Gastrocnemius medialis (tissue), 4 donors: ENCODE measurements at regions not wholly inside any gene's neighbourhood (a gene's known extent, or its start where the extent isn't known, plus 50 kb on each side); places are given as distances from the start of the nearest gene placed in this dataset.

Experiments
- CTCF ChIP-seq, 5 experiments: fragments of 450-650 bp in 3 of 5; fragments of 200-600 bp in 2 of 5; sonication (generic) in 2 of 5; IDR thresholded peaks in 4 of 5; conservative IDR thresholded peaks in 1 of 5; 1 replicate in 4 of 5; 2 replicates in 1 of 5; pipeline ENCODE4 v1.5.1; 2016 to 2019; ENCODE audit warnings: antibody characterized with exemption in 5 of 5, mild to moderate bottlenecking in 3 of 5, moderate library complexity in 3 of 5
- POLR2A ChIP-seq, 2 donors: fragments of 450-650 bp; IDR thresholded peaks; one replicate each; pipeline ENCODE4 v1.6.1; 2017; ENCODE audit warnings: antibody characterized with exemption in 2 of 2, mild to moderate bottlenecking in 2 of 2, moderate library complexity in 2 of 2

- TF ChIP-seq POLR2A (IDR thresholded peaks at IDR 0.05) (no peak), CTCF (IDR thresholded peaks at IDR 0.05 in 4 of 5, conservative IDR thresholded peaks at IDR 0.05 in 1 of 5) (no peak)
Observed at GRCh38 chr4:27101126-27101525, 240.5 kb downstream of the STIM2 start.
